HG02870 (cell line): ENCODE measurements at regions not wholly inside any gene's neighbourhood (a gene's known extent, or its start where the extent isn't known, plus 50 kb on each side); places are given as distances from the start of the nearest gene placed in this dataset.

Experiments used
- ATAC-seq: cut with Tn5 transposase; IDR thresholded peaks from one replicate; pipeline ENCODE4 v1.9.1; 2021; ENCODE audit warnings: mild to moderate bottlenecking, moderate library complexity; ENCODE audit not compliant: unreplicated experiment

GRCh38 chr4:157887316-157887715 lies 285.5 kb downstream of the GASK1B start:
- no peak for ATAC-seq

GRCh38 chr4:157886645-157887044 lies 286.2 kb downstream of the GASK1B start:
- ATAC-seq: no peak

- ATAC-seq: no peak
Measured at GRCh38 chr4:157885811-157886210, 287.0 kb downstream of the GASK1B start.

GRCh38 chr4:157882901-157883300 lies 289.9 kb downstream of the GASK1B start:
- no peak for ATAC-seq

- no peak for ATAC-seq
Measured at GRCh38 chr4:157880761-157881160, 292.1 kb downstream of the GASK1B start.

GRCh38 chr4:157854819-157855218 lies 318.0 kb downstream of the GASK1B start:
- no peak for ATAC-seq

GRCh38 chr4:157840648-157841047 lies 332.2 kb downstream of the GASK1B start:
- ATAC-seq: no peak

- no peak for ATAC-seq
Measured at GRCh38 chr4:157840034-157840433, 332.8 kb downstream of the GASK1B start.

GRCh38 chr4:157838366-157838765 lies 334.5 kb downstream of the GASK1B start:
- ATAC-seq: no peak

GRCh38 chr4:157837071-157837703 lies 335.6 kb downstream of the GASK1B start:
- no peak for ATAC-seq

GRCh38 chr4:157832596-157832995 lies 340.2 kb downstream of the GASK1B start:
- no peak for ATAC-seq

- no peak for ATAC-seq
Measured at GRCh38 chr4:157824021-157824420, 348.8 kb downstream of the GASK1B start.

- no peak for ATAC-seq
Measured at GRCh38 chr4:157821814-157822213, 351.0 kb downstream of the GASK1B start.

- no peak for ATAC-seq
Measured at GRCh38 chr4:157819693-157820464, 352.9 kb downstream of the GASK1B start.

GRCh38 chr4:157818946-157819692 lies 353.7 kb downstream of the GASK1B start:
- no peak for ATAC-seq

GRCh38 chr4:157810137-157810774 lies 362.6 kb downstream of the GASK1B start:
- ATAC-seq: no peak

GRCh38 chr4:157808796-157809383 lies 363.9 kb downstream of the GASK1B start:
- no peak for ATAC-seq

- no peak for ATAC-seq
Measured at GRCh38 chr4:157806184-157806583, 366.6 kb downstream of the GASK1B start.

GRCh38 chr4:157804986-157805385 lies 367.8 kb downstream of the GASK1B start:
- ATAC-seq: no peak

- no peak for ATAC-seq
Measured at GRCh38 chr4:157803845-157804521, 368.8 kb downstream of the GASK1B start.
